ENCODE measurements at regions not wholly inside any gene's neighbourhood (a gene's known extent, or its start where the extent isn't known, plus 50 kb on each side); places are given as distances from the start of the nearest gene placed in this dataset.

GRCh38 chr13:38421590-38422560 lies 72.2 kb downstream of the UFM1 start:
- DNase-seq (ENCODE audit: low spot score), result no peak
- Histone ChIP-seq H3K36me3 (ENCODE audit: insufficient read depth, low read length) (no peaks in the 10 kb centered on the region), H3K79me2 (ENCODE audit: insufficient read depth, low read depth, low read length) (no peaks in the 10 kb centered on the region), H3K27ac (ENCODE audit: low read depth, low read length, poor library complexity, severe bottlenecking) (no peak overlapping the region), H3K9me3 (ENCODE audit: low read length) (no peaks in the 10 kb centered on the region), H3K9me2 (ENCODE audit: insufficient read depth, low read length) (no peaks in the 10 kb centered on the region), H3K4me3 (ENCODE audit: low read depth, low read length, poor library complexity, severe bottlenecking) (no peak overlapping the region), H2AFZ (ENCODE audit: low read length) (no peak overlapping the region), H4K20me1 (ENCODE audit: insufficient read depth, low read length) (no peaks in the 10 kb centered on the region), H3K4me1 (ENCODE audit: insufficient read depth, low read length, poor library complexity, severe bottlenecking) (no peaks in the 10 kb centered on the region), H3K4me2 (ENCODE audit: low read length) (no peak overlapping the region)
- POLR2A ChIA-PET, result interaction anchor here (0.6 to 1.0 kb wide), 7 partner anchors 20 to 217 kb away, joined by 3 to 4 read pairs (median 4); no protein-coding TSS in a partner anchor
- intact Hi-C loops (cut with micrococcal nuclease; ENCODE audit: unreplicated experiment), result no loop called here
- TF ChIP-seq EZH2phosphoT487 (IDR thresholded peaks at IDR 0.05; ENCODE audit: borderline replicate concordance, low read depth, low read length), result no peak
- no peak for TF ChIP-seq CTCF (conservative IDR thresholded peaks at IDR 0.05; ENCODE audit: low read length)
- CTCF ChIA-PET (ENCODE audit: unreplicated experiment), result no interaction called here
- no TSS peak for BruUV-seq (replicated peaks)

- no peaks in the 10 kb centered on the region for H3K4me1 ChIP-seq (ENCODE audit: insufficient read depth, low read length, poor library complexity, severe bottlenecking)
- TF ChIP-seq EZH2phosphoT487 (IDR thresholded peaks at IDR 0.05; ENCODE audit: borderline replicate concordance, low read depth, low read length) (no peak), CTCF (conservative IDR thresholded peaks at IDR 0.05; ENCODE audit: low read length) (no peak)
Observed at GRCh38 chr13:38429916-38430315, 80.3 kb downstream of the UFM1 start.

GRCh38 chr13:38430796-38431195 lies 81.1 kb downstream of the UFM1 start:
- BruUV-seq (replicated peaks), result no TSS peak
- no peaks in the 10 kb centered on the region for H3K4me1 ChIP-seq (ENCODE audit: insufficient read depth, low read length, poor library complexity, severe bottlenecking)
- H3K4me2 ChIP-seq (ENCODE audit: low read length), result no peak overlapping the region
- H3K27ac ChIP-seq (ENCODE audit: low read depth, low read length, poor library complexity, severe bottlenecking), result no peak overlapping the region
- H3K4me3 ChIP-seq (ENCODE audit: low read depth, low read length, poor library complexity, severe bottlenecking), result no peak overlapping the region
- H2AFZ ChIP-seq (ENCODE audit: low read length), result no peak overlapping the region
- ChIA-PET POLR2A (no interaction called here), CTCF (ENCODE audit: unreplicated experiment) (no interaction called here)
- no peaks in the 10 kb centered on the region for H3K79me2 ChIP-seq (ENCODE audit: insufficient read depth, low read depth, low read length)
- intact Hi-C loops (cut with micrococcal nuclease; ENCODE audit: unreplicated experiment), result no loop called here
- DNase-seq (ENCODE audit: low spot score), result no peak
- no peaks in the 10 kb centered on the region for H3K9me2 ChIP-seq (ENCODE audit: insufficient read depth, low read length)
- H3K9me3 ChIP-seq (ENCODE audit: low read length), result no peaks in the 10 kb centered on the region
- H4K20me1 ChIP-seq (ENCODE audit: insufficient read depth, low read length), result no peaks in the 10 kb centered on the region
- TF ChIP-seq CTCF (conservative IDR thresholded peaks at IDR 0.05; ENCODE audit: low read length) (no peak), EZH2phosphoT487 (IDR thresholded peaks at IDR 0.05; ENCODE audit: borderline replicate concordance, low read depth, low read length) (no peak)
- H3K36me3 ChIP-seq (ENCODE audit: insufficient read depth, low read length), result no peaks in the 10 kb centered on the region

More at GRCh38 chr13:38429916-38430315, 80.3 kb downstream of the UFM1 start:
- CTCF ChIA-PET (ENCODE audit: unreplicated experiment), result no interaction called here
- H3K79me2 ChIP-seq (ENCODE audit: insufficient read depth, low read depth, low read length), result no peaks in the 10 kb centered on the region
- H3K9me2 ChIP-seq (ENCODE audit: insufficient read depth, low read length), result no peaks in the 10 kb centered on the region
- no peaks in the 10 kb centered on the region for H3K36me3 ChIP-seq (ENCODE audit: insufficient read depth, low read length)
- BruUV-seq (replicated peaks), result no TSS peak
- POLR2A ChIA-PET, result interaction anchor here (0.6 to 1.5 kb wide), 2 partner anchors 8 to 108 kb away, joined by 3 to 4 read pairs; no protein-coding TSS in a partner anchor
- H3K27ac ChIP-seq (ENCODE audit: low read depth, low read length, poor library complexity, severe bottlenecking), result no peak overlapping the region
- no peaks in the 10 kb centered on the region for H3K9me3 ChIP-seq (ENCODE audit: low read length)
- no peak overlapping the region for H3K4me3 ChIP-seq (ENCODE audit: low read depth, low read length, poor library complexity, severe bottlenecking)
- H3K4me2 ChIP-seq (ENCODE audit: low read length), result no peak overlapping the region
- H4K20me1 ChIP-seq (ENCODE audit: insufficient read depth, low read length), result no peaks in the 10 kb centered on the region
- no peak for DNase-seq (ENCODE audit: low spot score)
- no peak overlapping the region for H2AFZ ChIP-seq (ENCODE audit: low read length)
- intact Hi-C loops (cut with micrococcal nuclease; ENCODE audit: unreplicated experiment), result no loop called here

Data from OCI-LY7 (cell line).